ENCODE measurements at regions not wholly inside any gene's neighbourhood (a gene's known extent, or its start where the extent isn't known, plus 50 kb on each side); places are given as distances from the start of the nearest gene placed in this dataset.

DNA sequence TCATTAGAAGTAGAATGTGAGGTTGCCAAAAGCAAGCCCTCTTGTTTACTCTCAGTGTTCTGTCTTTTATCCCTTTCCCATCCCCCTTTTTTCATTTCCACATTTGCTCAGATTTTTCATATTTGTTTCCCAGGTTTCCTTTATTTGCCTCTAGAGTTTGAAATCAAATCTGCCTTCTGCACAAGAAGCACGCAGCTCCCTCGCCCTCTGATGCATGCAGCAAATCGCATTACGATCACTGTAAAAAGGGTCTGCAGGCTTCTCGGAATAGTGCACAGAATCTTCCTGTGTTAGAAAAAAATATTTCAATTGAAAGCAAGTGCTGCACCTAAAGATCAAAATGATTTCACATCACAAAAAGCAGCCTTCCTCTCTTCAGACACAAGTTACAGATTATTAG, 129.0 kb downstream of the GPAM start:
- Mint-ChIP-seq H3K4me1 (peaks cover 7% of the 10 kb centered on the region), H3K36me3 (no peaks in the 10 kb centered on the region), H3K4me3 (no peak overlapping the region), H3K27me3 (ENCODE audit: low read depth) (no peaks in the 10 kb centered on the region), H3K27ac (no peak overlapping the region), H3K9me3 (no peaks in the 10 kb centered on the region)
- ChIA-PET POLR2A (no interaction called here), CTCF (interaction anchor here (1.2 kb wide), 1 partner anchor 83 kb away, joined by 4 read pairs; no protein-coding TSS in a partner anchor)
- TF ChIP-seq, protein P1, sequence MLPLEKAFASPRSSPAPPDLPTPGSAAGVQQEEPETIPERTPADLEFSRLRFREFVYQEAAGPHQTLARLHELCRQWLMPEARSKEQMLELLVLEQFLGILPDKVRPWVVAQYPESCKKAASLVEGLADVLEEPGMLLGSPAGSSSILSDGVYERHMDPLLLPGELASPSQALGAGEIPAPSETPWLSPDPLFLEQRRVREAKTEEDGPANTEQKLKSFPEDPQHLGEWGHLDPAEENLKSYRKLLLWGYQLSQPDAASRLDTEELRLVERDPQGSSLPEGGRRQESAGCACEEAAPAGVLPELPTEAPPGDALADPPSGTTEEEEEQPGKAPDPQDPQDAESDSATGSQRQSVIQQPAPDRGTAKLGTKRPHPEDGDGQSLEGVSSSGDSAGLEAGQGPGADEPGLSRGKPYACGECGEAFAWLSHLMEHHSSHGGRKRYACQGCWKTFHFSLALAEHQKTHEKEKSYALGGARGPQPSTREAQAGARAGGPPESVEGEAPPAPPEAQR (CRISPR knock-in tag; IDR thresholded peaks at IDR 0.05) = no peak
- TF ChIP-seq, protein P2, sequence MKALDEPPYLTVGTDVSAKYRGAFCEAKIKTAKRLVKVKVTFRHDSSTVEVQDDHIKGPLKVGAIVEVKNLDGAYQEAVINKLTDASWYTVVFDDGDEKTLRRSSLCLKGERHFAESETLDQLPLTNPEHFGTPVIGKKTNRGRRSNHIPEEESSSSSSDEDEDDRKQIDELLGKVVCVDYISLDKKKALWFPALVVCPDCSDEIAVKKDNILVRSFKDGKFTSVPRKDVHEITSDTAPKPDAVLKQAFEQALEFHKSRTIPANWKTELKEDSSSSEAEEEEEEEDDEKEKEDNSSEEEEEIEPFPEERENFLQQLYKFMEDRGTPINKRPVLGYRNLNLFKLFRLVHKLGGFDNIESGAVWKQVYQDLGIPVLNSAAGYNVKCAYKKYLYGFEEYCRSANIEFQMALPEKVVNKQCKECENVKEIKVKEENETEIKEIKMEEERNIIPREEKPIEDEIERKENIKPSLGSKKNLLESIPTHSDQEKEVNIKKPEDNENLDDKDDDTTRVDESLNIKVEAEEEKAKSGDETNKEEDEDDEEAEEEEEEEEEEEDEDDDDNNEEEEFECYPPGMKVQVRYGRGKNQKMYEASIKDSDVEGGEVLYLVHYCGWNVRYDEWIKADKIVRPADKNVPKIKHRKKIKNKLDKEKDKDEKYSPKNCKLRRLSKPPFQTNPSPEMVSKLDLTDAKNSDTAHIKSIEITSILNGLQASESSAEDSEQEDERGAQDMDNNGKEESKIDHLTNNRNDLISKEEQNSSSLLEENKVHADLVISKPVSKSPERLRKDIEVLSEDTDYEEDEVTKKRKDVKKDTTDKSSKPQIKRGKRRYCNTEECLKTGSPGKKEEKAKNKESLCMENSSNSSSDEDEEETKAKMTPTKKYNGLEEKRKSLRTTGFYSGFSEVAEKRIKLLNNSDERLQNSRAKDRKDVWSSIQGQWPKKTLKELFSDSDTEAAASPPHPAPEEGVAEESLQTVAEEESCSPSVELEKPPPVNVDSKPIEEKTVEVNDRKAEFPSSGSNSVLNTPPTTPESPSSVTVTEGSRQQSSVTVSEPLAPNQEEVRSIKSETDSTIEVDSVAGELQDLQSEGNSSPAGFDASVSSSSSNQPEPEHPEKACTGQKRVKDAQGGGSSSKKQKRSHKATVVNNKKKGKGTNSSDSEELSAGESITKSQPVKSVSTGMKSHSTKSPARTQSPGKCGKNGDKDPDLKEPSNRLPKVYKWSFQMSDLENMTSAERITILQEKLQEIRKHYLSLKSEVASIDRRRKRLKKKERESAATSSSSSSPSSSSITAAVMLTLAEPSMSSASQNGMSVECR (CRISPR knock-in tag; IDR thresholded peaks at IDR 0.05; ENCODE audit: borderline replicate concordance) = no peak
- TF ChIP-seq, protein P3, sequence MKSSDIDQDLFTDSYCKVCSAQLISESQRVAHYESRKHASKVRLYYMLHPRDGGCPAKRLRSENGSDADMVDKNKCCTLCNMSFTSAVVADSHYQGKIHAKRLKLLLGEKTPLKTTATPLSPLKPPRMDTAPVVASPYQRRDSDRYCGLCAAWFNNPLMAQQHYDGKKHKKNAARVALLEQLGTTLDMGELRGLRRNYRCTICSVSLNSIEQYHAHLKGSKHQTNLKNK (CRISPR knock-in tag; IDR thresholded peaks at IDR 0.05) = no peak
- TF ChIP-seq GRHL2 (CRISPR knock-in tag; IDR thresholded peaks at IDR 0.05; ENCODE audit: insufficient replicate concordance, severe bottlenecking) (no peak), FOXP1 (CRISPR knock-in tag; IDR thresholded peaks at IDR 0.05; ENCODE audit: borderline replicate concordance) (no peak)
- TF ChIP-seq, protein P4, sequence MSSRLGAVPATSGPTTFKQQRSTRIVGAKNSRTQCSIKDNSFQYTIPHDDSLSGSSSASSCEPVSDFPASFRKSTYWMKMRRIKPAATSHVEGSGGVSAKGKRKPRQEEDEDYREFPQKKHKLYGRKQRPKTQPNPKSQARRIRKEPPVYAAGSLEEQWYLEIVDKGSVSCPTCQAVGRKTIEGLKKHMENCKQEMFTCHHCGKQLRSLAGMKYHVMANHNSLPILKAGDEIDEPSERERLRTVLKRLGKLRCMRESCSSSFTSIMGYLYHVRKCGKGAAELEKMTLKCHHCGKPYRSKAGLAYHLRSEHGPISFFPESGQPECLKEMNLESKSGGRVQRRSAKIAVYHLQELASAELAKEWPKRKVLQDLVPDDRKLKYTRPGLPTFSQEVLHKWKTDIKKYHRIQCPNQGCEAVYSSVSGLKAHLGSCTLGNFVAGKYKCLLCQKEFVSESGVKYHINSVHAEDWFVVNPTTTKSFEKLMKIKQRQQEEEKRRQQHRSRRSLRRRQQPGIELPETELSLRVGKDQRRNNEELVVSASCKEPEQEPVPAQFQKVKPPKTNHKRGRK (CRISPR knock-in tag; IDR thresholded peaks at IDR 0.05; ENCODE audit: borderline replicate concordance) = no peak
- DNase-seq (ENCODE audit: low spot score) = no peak
- ATAC-seq = no peak

DNA sequence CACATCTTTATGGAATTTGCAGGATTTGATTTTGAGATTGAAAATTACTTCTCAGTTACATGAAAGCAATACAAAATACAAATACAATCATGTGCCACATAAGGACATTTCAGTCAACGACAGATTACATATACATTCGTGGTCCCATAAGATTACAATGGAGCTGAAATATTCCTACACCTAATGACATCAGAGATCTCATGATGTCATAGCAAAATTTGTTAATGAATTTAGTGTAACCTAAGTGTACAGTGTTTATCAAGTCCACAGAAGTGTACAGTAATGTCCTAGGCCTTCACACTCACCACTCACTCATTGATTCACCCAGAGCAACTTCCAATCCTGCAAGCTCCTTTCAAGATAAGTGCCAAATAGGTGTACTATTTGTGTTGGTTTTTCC, 126.5 kb downstream of the GPAM start:
- Mint-ChIP-seq H3K9me3 (no peaks in the 10 kb centered on the region), H3K27me3 (ENCODE audit: low read depth) (no peaks in the 10 kb centered on the region), H3K4me3 (no peak overlapping the region), H3K4me1 (peaks cover 7% of the 10 kb centered on the region), H3K27ac (no peak overlapping the region), H3K36me3 (no peaks in the 10 kb centered on the region)
- ATAC-seq (no peak), DNase-seq (ENCODE audit: low spot score) (no peak)
- CTCF ChIA-PET = no interaction called here
- POLR2A ChIA-PET = no interaction called here
- TF ChIP-seq, protein P5, sequence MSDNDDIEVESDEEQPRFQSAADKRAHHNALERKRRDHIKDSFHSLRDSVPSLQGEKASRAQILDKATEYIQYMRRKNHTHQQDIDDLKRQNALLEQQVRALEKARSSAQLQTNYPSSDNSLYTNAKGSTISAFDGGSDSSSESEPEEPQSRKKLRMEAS (CRISPR knock-in tag; IDR thresholded peaks at IDR 0.05) = no peak
- TF ChIP-seq NFYB (CRISPR knock-in tag; conservative IDR thresholded peaks at IDR 0.05; ENCODE audit: low read depth) (no peak), ZNF396 (CRISPR knock-in tag; IDR thresholded peaks at IDR 0.05; ENCODE audit: borderline replicate concordance) (no peak), ESRRA (CRISPR knock-in tag; IDR thresholded peaks at IDR 0.05; ENCODE audit: borderline replicate concordance) (no peak), HMGA2 (CRISPR knock-in tag; IDR thresholded peaks at IDR 0.05) (no peak), GABPB1 (CRISPR knock-in tag; IDR thresholded peaks at IDR 0.05) (no peak)
- TF ChIP-seq, protein P6, sequence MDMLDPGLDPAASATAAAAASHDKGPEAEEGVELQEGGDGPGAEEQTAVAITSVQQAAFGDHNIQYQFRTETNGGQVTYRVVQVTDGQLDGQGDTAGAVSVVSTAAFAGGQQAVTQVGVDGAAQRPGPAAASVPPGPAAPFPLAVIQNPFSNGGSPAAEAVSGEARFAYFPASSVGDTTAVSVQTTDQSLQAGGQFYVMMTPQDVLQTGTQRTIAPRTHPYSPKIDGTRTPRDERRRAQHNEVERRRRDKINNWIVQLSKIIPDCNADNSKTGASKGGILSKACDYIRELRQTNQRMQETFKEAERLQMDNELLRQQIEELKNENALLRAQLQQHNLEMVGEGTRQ (CRISPR knock-in tag; IDR thresholded peaks at IDR 0.05) = no peak
- TF ChIP-seq, protein P7, sequence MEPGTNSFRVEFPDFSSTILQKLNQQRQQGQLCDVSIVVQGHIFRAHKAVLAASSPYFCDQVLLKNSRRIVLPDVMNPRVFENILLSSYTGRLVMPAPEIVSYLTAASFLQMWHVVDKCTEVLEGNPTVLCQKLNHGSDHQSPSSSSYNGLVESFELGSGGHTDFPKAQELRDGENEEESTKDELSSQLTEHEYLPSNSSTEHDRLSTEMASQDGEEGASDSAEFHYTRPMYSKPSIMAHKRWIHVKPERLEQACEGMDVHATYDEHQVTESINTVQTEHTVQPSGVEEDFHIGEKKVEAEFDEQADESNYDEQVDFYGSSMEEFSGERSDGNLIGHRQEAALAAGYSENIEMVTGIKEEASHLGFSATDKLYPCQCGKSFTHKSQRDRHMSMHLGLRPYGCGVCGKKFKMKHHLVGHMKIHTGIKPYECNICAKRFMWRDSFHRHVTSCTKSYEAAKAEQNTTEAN (CRISPR knock-in tag; IDR thresholded peaks at IDR 0.05) = no peak
- TF ChIP-seq, protein P8, sequence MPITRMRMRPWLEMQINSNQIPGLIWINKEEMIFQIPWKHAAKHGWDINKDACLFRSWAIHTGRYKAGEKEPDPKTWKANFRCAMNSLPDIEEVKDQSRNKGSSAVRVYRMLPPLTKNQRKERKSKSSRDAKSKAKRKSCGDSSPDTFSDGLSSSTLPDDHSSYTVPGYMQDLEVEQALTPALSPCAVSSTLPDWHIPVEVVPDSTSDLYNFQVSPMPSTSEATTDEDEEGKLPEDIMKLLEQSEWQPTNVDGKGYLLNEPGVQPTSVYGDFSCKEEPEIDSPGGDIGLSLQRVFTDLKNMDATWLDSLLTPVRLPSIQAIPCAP (CRISPR knock-in tag; IDR thresholded peaks at IDR 0.05) = no peak
- TF ChIP-seq, protein P9, sequence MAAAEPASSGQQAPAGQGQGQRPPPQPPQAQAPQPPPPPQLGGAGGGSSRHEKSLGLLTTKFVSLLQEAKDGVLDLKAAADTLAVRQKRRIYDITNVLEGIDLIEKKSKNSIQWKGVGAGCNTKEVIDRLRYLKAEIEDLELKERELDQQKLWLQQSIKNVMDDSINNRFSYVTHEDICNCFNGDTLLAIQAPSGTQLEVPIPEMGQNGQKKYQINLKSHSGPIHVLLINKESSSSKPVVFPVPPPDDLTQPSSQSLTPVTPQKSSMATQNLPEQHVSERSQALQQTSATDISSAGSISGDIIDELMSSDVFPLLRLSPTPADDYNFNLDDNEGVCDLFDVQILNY (CRISPR knock-in tag; IDR thresholded peaks at IDR 0.05) = no peak
- TF ChIP-seq, protein P10, sequence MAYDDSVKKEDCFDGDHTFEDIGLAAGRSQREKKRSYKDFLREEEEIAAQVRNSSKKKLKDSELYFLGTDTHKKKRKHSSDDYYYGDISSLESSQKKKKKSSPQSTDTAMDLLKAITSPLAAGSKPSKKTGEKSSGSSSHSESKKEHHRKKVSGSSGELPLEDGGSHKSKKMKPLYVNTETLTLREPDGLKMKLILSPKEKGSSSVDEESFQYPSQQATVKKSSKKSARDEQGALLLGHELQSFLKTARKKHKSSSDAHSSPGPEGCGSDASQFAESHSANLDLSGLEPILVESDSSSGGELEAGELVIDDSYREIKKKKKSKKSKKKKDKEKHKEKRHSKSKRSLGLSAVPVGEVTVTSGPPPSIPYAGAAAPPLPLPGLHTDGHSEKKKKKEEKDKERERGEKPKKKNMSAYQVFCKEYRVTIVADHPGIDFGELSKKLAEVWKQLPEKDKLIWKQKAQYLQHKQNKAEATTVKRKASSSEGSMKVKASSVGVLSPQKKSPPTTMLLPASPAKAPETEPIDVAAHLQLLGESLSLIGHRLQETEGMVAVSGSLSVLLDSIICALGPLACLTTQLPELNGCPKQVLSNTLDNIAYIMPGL (CRISPR knock-in tag; IDR thresholded peaks at IDR 0.05) = no peak

All from WTC11 (cell line).